Common myeloid progenitor, CD34-positive (primary cell): ENCODE measurements at regions not wholly inside any gene's neighbourhood (a gene's known extent, or its start where the extent isn't known, plus 50 kb on each side); places are given as distances from the start of the nearest gene placed in this dataset.

Experiments
- CTCF ChIA-PET: fragments of 350-600 bp; sonication (Branson Sonifier 250); formaldehyde crosslinking; loops from one replicate; lab custom pipeline; 2021; ENCODE audit warnings: antibody characterized with exemption; lab: Charles Lee
- POLR2A ChIA-PET: fragments of 350-600 bp; sonication (Branson Sonifier 250); formaldehyde crosslinking; loops from one replicate; lab custom pipeline; 2021; ENCODE audit warnings: antibody characterized with exemption; lab: Charles Lee
- DNase-seq, 3 donors: peaks; one replicate each; pipeline versions ENCODE4 v3.0.0 to v3.0.0-alpha.2; 2013
- H3K27ac ChIP-seq, 2 experiments: 1 replicate in 1 of 2; 2 replicates in 1 of 2; pipeline ENCODE4 v1.7.0; 2013; ENCODE audit warnings: inconsistent platforms in 2 of 2, low read length in 2 of 2, mild to moderate bottlenecking in 2 of 2, low read depth in 1 of 2, moderate library complexity in 1 of 2; ENCODE audit not compliant: severe bottlenecking in 2 of 2, insufficient read depth in 1 of 2, poor library complexity in 1 of 2
- H3K27me3 ChIP-seq, 5 experiments: replicated peaks in 2 of 5; 1 replicate in 3 of 5; 2 replicates in 2 of 5; pipeline versions ENCODE4 v1.6.1 to v1.7.0; 2013; ENCODE audit warnings: low read length in 4 of 5, mild to moderate bottlenecking in 2 of 5, moderate library complexity in 2 of 5, inconsistent platforms in 1 of 5; ENCODE audit not compliant: insufficient read depth in 5 of 5, control insufficient read depth in 4 of 5
- H3K36me3 ChIP-seq, 4 experiments: 1 replicate in 2 of 4; 2 replicates in 2 of 4; pipeline versions ENCODE4 v1.6.1 to v1.7.0; 2013; ENCODE audit warnings: low read length in 3 of 4, control low read depth in 1 of 4, mild to moderate bottlenecking in 1 of 4; ENCODE audit not compliant: control insufficient read depth in 4 of 4, insufficient read depth in 4 of 4
- H3K4me1 ChIP-seq, 4 experiments: 1 replicate in 3 of 4; 2 replicates in 1 of 4; pipeline versions ENCODE4 v1.6.1 to v1.7.1; 2013; ENCODE audit warnings: low read length in 3 of 4, mild to moderate bottlenecking in 3 of 4, control low read depth in 1 of 4, inconsistent platforms in 1 of 4, moderate library complexity in 1 of 4; ENCODE audit not compliant: control insufficient read depth in 4 of 4, insufficient read depth in 4 of 4; ENCODE audit errors: control extremely low read depth in 1 of 4
- H3K4me3 ChIP-seq, 7 experiments: 1 replicate in 4 of 7; 2 replicates in 3 of 7; pipeline versions ENCODE4 v1.5.1 to v1.7.0; 2013; ENCODE audit warnings: mild to moderate bottlenecking in 7 of 7, low read length in 6 of 7, moderate library complexity in 6 of 7, inconsistent platforms in 2 of 7, low read depth in 2 of 7, control low read depth in 1 of 7; ENCODE audit not compliant: insufficient read depth in 4 of 7, control insufficient read depth in 1 of 7; ENCODE audit errors: extremely low read depth in 1 of 7
- H3K9me3 ChIP-seq, 5 experiments: 1 replicate in 4 of 5; 2 replicates in 1 of 5; pipeline versions ENCODE4 v1.6.1 to v1.7.1; 2013; ENCODE audit warnings: low read length in 4 of 5, mild to moderate bottlenecking in 2 of 5, inconsistent platforms in 1 of 5, low read depth in 1 of 5, moderate library complexity in 1 of 5; ENCODE audit not compliant: control insufficient read depth in 4 of 5, insufficient read depth in 2 of 5; ENCODE audit errors: control extremely low read depth in 1 of 5
- WGBS: methylation state at CpG from one replicate; pipeline ENCODE4 v1.1.5; 2013; ENCODE audit not compliant: insufficient coverage; 5-methylcytosine and 5-hydroxymethylcytosine counted together

DNA sequence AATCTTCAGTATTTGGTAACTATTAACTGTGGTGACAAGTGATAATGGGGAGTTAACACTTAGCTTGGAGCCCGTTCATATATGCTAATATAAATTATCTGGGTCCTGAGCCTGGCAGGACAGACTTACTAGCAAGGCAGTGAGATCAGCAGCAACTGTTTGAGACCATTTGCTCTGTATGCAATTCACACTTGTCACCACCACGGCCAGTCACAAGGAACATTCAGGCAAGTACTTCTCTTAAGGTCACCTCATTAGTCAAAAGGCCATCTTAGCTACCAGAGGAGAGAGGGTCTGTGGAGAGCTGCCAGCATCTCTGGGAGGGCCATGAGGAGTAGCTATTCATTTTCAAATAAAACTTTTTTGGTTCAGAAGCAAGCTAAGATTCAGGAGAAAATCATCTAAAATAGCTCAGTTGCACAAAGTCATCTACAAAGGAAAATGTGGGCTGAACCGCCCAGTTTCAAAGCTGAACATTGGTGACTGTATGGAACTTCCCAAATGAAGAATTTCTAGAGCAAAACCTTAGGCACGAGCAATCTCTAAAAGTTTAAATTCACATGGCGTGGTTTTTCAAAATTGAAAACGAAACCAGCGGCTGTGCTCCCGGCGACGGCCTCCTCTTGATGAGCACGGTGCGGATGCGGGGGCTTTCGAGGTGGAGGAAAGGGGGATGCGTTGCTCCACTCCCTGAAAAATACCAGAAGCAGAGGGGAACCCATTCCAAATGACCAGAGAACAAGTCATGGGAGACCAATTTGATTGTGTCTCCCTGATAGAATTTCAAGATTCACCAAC lies 233.5 kb upstream of the MGMT start:
- Histone ChIP-seq H3K4me1 (no peaks in the 10 kb centered on the region), H3K9me3 (no peaks in the 10 kb centered on the region), H3K27ac (no peak overlapping the region), H3K4me3 (no peak overlapping the region), H3K27me3 (no peaks in the 10 kb centered on the region), H3K36me3 (no peaks in the 10 kb centered on the region)
- CTCF ChIA-PET: no interaction called here
- POLR2A ChIA-PET: no interaction called here
- no peak for DNase-seq
- WGBS: 97% methylated on average over 13 of the region's 15 CpGs

DNA sequence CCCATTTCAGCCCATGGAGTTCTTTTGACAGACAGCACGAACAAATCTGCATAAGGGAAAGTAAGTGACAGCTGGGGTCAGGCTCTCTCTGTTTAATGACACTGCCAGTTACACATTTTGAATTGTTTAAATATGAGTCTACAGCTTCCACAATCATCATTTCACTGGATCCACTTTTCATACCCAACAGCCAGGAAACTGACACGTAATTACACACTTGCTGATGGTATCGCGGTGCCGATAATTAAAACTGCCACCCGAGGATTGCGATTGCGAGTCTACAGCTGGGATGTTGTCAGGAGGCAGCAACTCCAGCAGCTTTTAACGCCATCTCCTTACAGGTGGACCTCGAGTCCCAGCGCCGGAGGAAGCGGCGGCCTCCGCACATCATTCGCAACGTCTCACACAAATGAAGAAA lies 230.8 kb upstream of the MGMT start:
- Histone ChIP-seq H3K9me3 (no peaks in the 10 kb centered on the region), H3K36me3 (no peaks in the 10 kb centered on the region), H3K4me1 (no peaks in the 10 kb centered on the region), H3K27me3 (no peaks in the 10 kb centered on the region), H3K27ac (no peak overlapping the region), H3K4me3 (no peak overlapping the region)
- DNase-seq: no peak
- 99% methylated on average over 14 of the region's 17 CpGs for WGBS
- CTCF ChIA-PET: interaction anchor here (1.7 kb wide), 1 partner anchor 13 kb away, joined by 3 read pairs; no protein-coding TSS in a partner anchor
- POLR2A ChIA-PET: no interaction called here

DNA sequence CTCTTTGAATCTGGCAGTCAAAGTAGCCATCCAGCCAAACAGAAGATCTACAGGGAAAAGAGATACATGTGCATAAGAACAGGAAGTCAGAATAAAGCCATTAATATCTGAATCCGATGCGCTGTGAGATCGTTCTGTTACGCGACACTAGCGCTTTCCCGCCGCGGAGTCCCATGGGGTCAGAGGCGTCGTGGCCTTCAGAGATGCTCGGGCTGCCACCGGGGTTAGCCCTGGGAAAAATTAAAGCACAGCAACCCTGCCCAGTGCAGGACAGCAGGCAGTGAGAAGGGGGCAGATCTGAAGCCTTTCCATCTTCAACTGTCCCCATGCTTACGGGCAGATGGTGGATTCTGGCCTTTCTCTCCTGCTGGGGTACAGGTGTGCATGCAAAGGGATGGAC lies 225.6 kb upstream of the MGMT start:
- H3K9me3 ChIP-seq: no peaks in the 10 kb centered on the region
- DNase-seq: no peak
- 96% methylated on average over 13 of the region's 14 CpGs for WGBS
- POLR2A ChIA-PET: no interaction called here
- CTCF ChIA-PET: no interaction called here
- no peaks in the 10 kb centered on the region for H3K36me3 ChIP-seq
- H3K27me3 ChIP-seq: no peaks in the 10 kb centered on the region
- H3K27ac ChIP-seq: no peak overlapping the region
- H3K4me3 ChIP-seq: no peak overlapping the region
- no peaks in the 10 kb centered on the region for H3K4me1 ChIP-seq

DNA sequence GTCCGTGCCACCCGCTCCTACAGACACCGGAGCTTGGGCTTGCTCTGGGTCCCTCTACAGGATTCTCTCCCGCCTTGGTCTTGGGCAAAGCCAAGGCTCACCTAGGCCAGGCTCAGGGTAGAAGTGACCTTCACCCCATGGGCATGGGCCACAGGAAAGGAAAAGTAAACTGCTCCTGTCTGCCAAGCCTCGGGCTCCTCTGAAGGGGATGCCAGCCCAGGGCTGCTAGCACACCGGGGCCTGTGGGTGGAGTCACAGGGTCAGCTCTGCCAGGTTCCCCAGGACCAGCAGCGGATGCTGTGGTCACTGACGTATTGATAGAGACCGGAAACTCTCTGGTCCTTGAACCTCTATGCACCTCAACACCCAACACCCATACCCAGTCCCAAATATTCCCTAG lies 222.7 kb upstream of the MGMT start:
- Histone ChIP-seq H3K4me3 (no peak overlapping the region), H3K36me3 (no peaks in the 10 kb centered on the region), H3K9me3 (no peaks in the 10 kb centered on the region), H3K4me1 (no peaks in the 10 kb centered on the region), H3K27ac (no peak overlapping the region), H3K27me3 (no peaks in the 10 kb centered on the region)
- CTCF ChIA-PET: no interaction called here
- 100% methylated on average over 9 of the region's 9 CpGs for WGBS
- no peak for DNase-seq
- POLR2A ChIA-PET: no interaction called here

DNA sequence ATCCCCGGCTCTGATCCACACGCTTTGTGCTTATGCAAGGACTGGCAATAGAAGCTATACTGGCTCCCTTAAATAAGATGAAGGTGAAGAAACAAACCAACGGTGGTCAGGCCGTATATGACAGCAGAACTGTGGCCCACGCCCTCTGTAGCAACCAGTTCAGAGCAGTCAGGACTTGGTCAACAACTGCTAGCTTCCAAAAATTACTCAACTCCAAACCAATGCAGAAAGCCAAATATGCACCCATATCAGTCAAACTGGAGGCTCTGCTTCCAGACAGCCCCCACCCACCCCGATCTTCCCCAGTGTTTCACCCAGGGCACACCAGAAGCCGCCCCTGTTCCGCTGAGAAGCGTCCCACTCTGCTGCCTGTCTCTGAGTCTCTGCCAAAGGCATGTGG lies 222.3 kb upstream of the MGMT start:
- no peak for DNase-seq
- Histone ChIP-seq H3K4me3 (no peak overlapping the region), H3K4me1 (no peaks in the 10 kb centered on the region), H3K36me3 (no peaks in the 10 kb centered on the region), H3K27ac (no peak overlapping the region), H3K27me3 (no peaks in the 10 kb centered on the region), H3K9me3 (no peaks in the 10 kb centered on the region)
- POLR2A ChIA-PET: no interaction called here
- WGBS: 94% methylated on average over 7 of the region's 9 CpGs
- CTCF ChIA-PET: no interaction called here

DNA sequence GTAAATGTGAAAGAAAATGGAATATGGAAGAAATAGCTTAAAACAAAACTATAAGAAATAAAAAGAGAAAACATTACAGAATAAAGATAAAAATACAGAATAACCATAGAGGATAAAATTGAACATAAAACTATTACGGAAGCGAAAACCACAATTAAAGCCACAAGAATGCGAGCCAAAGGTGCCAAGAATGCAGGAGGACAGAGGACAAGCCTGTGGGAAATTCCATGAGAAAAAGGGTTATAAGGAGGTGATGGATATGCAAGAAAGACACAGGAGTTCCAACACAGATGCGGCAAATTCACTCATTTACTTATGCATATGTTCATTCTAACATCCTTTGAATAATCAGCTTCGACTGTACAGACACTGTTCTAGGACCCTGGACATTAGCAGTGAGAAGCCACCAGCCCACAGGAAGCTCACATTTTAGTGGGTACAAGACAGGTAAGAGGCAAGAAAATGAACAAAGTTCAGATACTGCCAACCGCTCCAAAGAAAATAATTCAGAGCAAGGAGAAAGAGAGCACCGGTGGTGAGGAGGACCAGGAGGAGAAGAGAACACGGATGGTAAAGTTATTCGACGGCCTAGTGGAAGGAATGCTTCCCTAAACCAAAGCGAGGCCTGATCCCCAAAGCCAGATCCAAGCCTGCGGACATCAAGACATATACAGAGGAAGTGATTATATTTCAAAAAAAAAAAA lies 213.7 kb upstream of the MGMT start:
- Histone ChIP-seq H3K9me3 (peaks cover 0 to 5% (median 3%) of the 10 kb centered on the region in 5 experiments), H3K36me3 (no peaks in the 10 kb centered on the region), H3K27ac (no peak overlapping the region), H3K27me3 (no peaks in the 10 kb centered on the region), H3K4me3 (no peak overlapping the region), H3K4me1 (peaks cover 0 to 9% (median 2%) of the 10 kb centered on the region in 4 experiments)
- ChIA-PET POLR2A (interaction anchor here (0.6 kb wide), 1 partner anchor 23 kb away, joined by 3 read pairs; no protein-coding TSS in a partner anchor), CTCF (no interaction called here)
- DNase-seq: no peak
- WGBS: 72% methylated on average over 8 of the region's 12 CpGs

DNA sequence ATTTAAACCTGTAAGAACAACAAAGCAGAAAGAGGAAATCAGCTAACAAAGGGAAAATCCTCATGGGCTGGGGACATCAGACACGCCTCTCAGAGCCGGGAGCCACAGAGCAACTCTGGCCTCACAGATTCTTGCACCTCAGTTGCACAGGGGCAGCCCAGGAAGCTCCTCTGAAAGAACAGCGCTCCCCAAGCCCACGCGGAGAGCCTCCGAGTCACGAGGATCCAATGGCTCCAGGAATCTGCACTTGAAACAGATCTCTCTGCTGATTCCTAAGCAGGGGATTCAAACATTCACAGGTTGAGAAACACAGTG lies 213.2 kb upstream of the MGMT start:
- Histone ChIP-seq H3K4me1 (peaks cover 0 to 9% (median 2%) of the 10 kb centered on the region in 4 experiments), H3K27me3 (no peaks in the 10 kb centered on the region), H3K9me3 (peaks cover 0 to 5% (median 3%) of the 10 kb centered on the region in 5 experiments), H3K4me3 (no peak overlapping the region), H3K27ac (no peak overlapping the region), H3K36me3 (no peaks in the 10 kb centered on the region)
- ChIA-PET POLR2A (interaction anchor here (0.6 kb wide), 1 partner anchor 22 kb away, joined by 3 read pairs; no protein-coding TSS in a partner anchor), CTCF (no interaction called here)
- peak; percentile 13 to 47 (median 45) for DNase-seq
- 42% methylated on average over 7 of the region's 7 CpGs for WGBS
